BJ (cell line): ENCODE measurements at regions not wholly inside any gene's neighbourhood (a gene's known extent, or its start where the extent isn't known, plus 50 kb on each side); places are given as distances from the start of the nearest gene placed in this dataset.

Experiments
- CTCF ChIA-PET: fragments of 350-600 bp; formaldehyde crosslinking; extraction: SDS; loops from one replicate; lab custom pipeline; 2021; ENCODE audit warnings: antibody characterized with exemption, inconsistent platforms; lab: Yijun Ruan, JAX
- POLR2A ChIA-PET: fragments of 300-600 bp; sonication (Branson Sonifier 250); formaldehyde crosslinking; extraction: SDS; loops from one replicate; lab custom pipeline; 2021; ENCODE audit warnings: antibody characterized with exemption; lab: Charles Lee
- DNase-seq: peaks from one replicate; pipeline ENCODE4 v3.0.0-alpha.2; 2011; ENCODE audit warnings: low read depth
- H3K27me3 ChIP-seq: 2 replicates; pipeline ENCODE4 v1.6.0; 2011; ENCODE audit warnings: low read length; ENCODE audit not compliant: control insufficient read depth, insufficient read depth
- H3K36me3 ChIP-seq: 2 replicates; pipeline ENCODE4 v1.5.1; 2011; ENCODE audit warnings: low read length; ENCODE audit not compliant: control insufficient read depth, insufficient read depth
- H3K4me3 ChIP-seq: 2 replicates; pipeline ENCODE4 v1.5.1; 2011; ENCODE audit warnings: low read depth, mild to moderate bottlenecking, control low read depth, low read length
- CTCF ChIP-seq: IDR thresholded peaks from 2 replicates; pipeline ENCODE4 v1.5.1; 2011; ENCODE audit warnings: low read depth, mild to moderate bottlenecking, control low read depth, inconsistent platforms, low read length, moderate library complexity; ENCODE audit not compliant: insufficient read depth

GRCh38 chr3:73796382-73796781 lies 171.6 kb upstream of the PDZRN3 start:
- ChIA-PET CTCF (interaction anchor here (0.9 to 1.2 kb wide), 3 partner anchors 8 to 288 kb away, joined by 3 read pairs; no protein-coding TSS in a partner anchor), POLR2A (no interaction called here)
- DNase-seq, result no peak
- H3K36me3 ChIP-seq, result no peaks in the 10 kb centered on the region
- H3K4me3 ChIP-seq, result no peak overlapping the region
- H3K27me3 ChIP-seq, result no peaks in the 10 kb centered on the region
- TF ChIP-seq CTCF, result no peak

GRCh38 chr3:73791356-73791755 lies 166.6 kb upstream of the PDZRN3 start:
- ChIA-PET POLR2A (no interaction called here), CTCF (no interaction called here)
- Histone ChIP-seq H3K27me3 (no peaks in the 10 kb centered on the region), H3K36me3 (no peaks in the 10 kb centered on the region), H3K4me3 (no peak overlapping the region)
- no peak for DNase-seq
- TF ChIP-seq CTCF, result no peak

- no peak for DNase-seq
- POLR2A ChIA-PET, result no interaction called here
- Histone ChIP-seq H3K4me3 (no peak overlapping the region), H3K36me3 (no peaks in the 10 kb centered on the region), H3K27me3 (no peaks in the 10 kb centered on the region)
- CTCF ChIA-PET, result interaction anchor here (1.1 kb wide), 1 partner anchor 166 kb away, joined by 3 read pairs; no protein-coding TSS in a partner anchor
- no peak for TF ChIP-seq CTCF
Observed at GRCh38 chr3:73789825-73790444, 165.2 kb upstream of the PDZRN3 start.

GRCh38 chr3:73787620-73788019 lies 162.9 kb upstream of the PDZRN3 start:
- Histone ChIP-seq H3K27me3 (no peaks in the 10 kb centered on the region), H3K36me3 (no peaks in the 10 kb centered on the region), H3K4me3 (no peak overlapping the region)
- CTCF ChIA-PET, result no interaction called here
- POLR2A ChIA-PET, result no interaction called here
- no peak for DNase-seq
- TF ChIP-seq CTCF, result no peak

- H3K36me3 ChIP-seq, result no peaks in the 10 kb centered on the region
- no peak for TF ChIP-seq CTCF
- H3K4me3 ChIP-seq, result no peak overlapping the region
- ChIA-PET POLR2A (no interaction called here), CTCF (interaction anchor here (0.6 to 0.9 kb wide), 2 partner anchors 138 to 173 kb away, joined by 3 to 4 read pairs; no protein-coding TSS in a partner anchor)
- H3K27me3 ChIP-seq, result no peaks in the 10 kb centered on the region
- DNase-seq, result no peak
Observed at GRCh38 chr3:73786998-73787397, 162.3 kb upstream of the PDZRN3 start.
